Loucy (cell line): ENCODE measurements at regions not wholly inside any gene's neighbourhood (a gene's known extent, or its start where the extent isn't known, plus 50 kb on each side); places are given as distances from the start of the nearest gene placed in this dataset.

Experiments used
- EZH2phosphoT487 ChIP-seq: fragments of 200-600 bp; IDR thresholded peaks from 2 replicates; pipeline ENCODE4 v1.6.1; 2018; ENCODE audit warnings: antibody characterized with exemption, mild to moderate bottlenecking, moderate library complexity, borderline replicate concordance
- TF ChIP-seq, protein P1 (sequence below): fragments of 200-600 bp; sonication (generic); conservative IDR thresholded peaks from 2 replicates; pipeline ENCODE4 v1.5.1; 2014; ENCODE audit warnings: mild to moderate bottlenecking, antibody characterized with exemption, low read length

DNA sequence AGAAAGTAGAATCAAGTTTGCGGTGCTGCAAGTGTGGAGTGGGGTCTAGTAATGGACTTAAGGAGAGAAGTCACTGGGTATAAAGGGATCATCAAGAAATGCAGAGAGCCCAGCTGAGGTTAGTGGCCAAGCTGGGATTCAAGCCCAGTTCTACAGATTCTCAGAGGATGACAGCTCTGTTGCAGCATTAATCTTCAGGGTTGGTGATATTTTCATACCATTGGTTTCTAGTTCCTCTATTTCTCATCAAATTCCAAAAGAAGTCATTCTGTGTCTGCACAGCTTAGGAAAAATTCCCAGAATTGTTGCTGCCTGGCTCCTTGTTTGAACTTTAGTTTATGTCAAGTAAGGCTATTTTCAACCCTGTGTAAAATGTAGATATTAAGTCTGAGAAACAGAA lies 169.5 kb upstream of the NTF3 start:
- TF ChIP-seq EZH2phosphoT487, result no peak
- TF ChIP-seq, protein P1, sequence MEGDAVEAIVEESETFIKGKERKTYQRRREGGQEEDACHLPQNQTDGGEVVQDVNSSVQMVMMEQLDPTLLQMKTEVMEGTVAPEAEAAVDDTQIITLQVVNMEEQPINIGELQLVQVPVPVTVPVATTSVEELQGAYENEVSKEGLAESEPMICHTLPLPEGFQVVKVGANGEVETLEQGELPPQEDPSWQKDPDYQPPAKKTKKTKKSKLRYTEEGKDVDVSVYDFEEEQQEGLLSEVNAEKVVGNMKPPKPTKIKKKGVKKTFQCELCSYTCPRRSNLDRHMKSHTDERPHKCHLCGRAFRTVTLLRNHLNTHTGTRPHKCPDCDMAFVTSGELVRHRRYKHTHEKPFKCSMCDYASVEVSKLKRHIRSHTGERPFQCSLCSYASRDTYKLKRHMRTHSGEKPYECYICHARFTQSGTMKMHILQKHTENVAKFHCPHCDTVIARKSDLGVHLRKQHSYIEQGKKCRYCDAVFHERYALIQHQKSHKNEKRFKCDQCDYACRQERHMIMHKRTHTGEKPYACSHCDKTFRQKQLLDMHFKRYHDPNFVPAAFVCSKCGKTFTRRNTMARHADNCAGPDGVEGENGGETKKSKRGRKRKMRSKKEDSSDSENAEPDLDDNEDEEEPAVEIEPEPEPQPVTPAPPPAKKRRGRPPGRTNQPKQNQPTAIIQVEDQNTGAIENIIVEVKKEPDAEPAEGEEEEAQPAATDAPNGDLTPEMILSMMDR, result no peak
